Transverse colon (tissue), 4 donors: ENCODE measurements at regions not wholly inside any gene's neighbourhood (a gene's known extent, or its start where the extent isn't known, plus 50 kb on each side); places are given as distances from the start of the nearest gene placed in this dataset.
"Not testable (repeated sequence)": the region's sequence is repeated elsewhere in the genome, so short reads cannot be mapped to it uniquely, and the experiment has no call there.

ENCODE experiments used
- DNase-seq: peaks from one replicate; pipeline ENCODE4 v3.0.0-alpha.2; 2019
- H3K27ac ChIP-seq, 4 donors: fragments of 200-600 bp; sonication (generic); 2 replicates each; pipeline ENCODE4 v1.5.1; 2016 to 2018; ENCODE audit warnings: inconsistent platforms in 4 of 4
- H3K27me3 ChIP-seq: fragments of 200-600 bp; sonication (generic); 2 replicates; pipeline ENCODE4 v1.5.1; 2017; ENCODE audit warnings: inconsistent platforms
- H3K36me3 ChIP-seq, 4 donors: fragments of 200-600 bp; sonication (generic); 2 replicates each; pipeline ENCODE4 v1.5.1; 2017 to 2019; ENCODE audit warnings: inconsistent platforms in 4 of 4
- H3K4me1 ChIP-seq, 4 donors: fragments of 200-600 bp; sonication (generic); 2 replicates each; pipeline ENCODE4 v1.5.1; 2017 to 2020; ENCODE audit warnings: inconsistent platforms in 4 of 4
- H3K4me3 ChIP-seq, 4 donors: fragments of 200-600 bp; sonication (generic); 1 replicate in 1 of 4; 2 replicates in 3 of 4; pipeline versions ENCODE4 v1.5.1 to v1.6.1; 2017 to 2019; ENCODE audit warnings: inconsistent platforms in 4 of 4
- H3K9me3 ChIP-seq, 2 donors: fragments of 200-600 bp; sonication (generic); 2 replicates each; pipeline ENCODE4 v1.5.1; 2017 to 2019; ENCODE audit warnings: inconsistent platforms in 2 of 2
- CTCF ChIP-seq, 5 experiments: fragments of 200-600 bp in 3 of 5; fragments of 450-650 bp in 2 of 5; sonication (generic) in 3 of 5; IDR thresholded peaks; 1 replicate in 2 of 5; 2 replicates in 3 of 5; pipeline ENCODE4 v1.5.1; 2016 to 2017; ENCODE audit warnings: antibody characterized with exemption in 5 of 5, inconsistent platforms in 3 of 5, mild to moderate bottlenecking in 2 of 5, moderate library complexity in 1 of 5
- WGBS, 2 donors: methylation state at CpG; one replicate each; pipeline ENCODE4 v1.1.5; 2018; ENCODE audit warnings: low coverage in 1 of 2; 5-methylcytosine and 5-hydroxymethylcytosine counted together
- in situ Hi-C, 4 donors: fragments of 200-750 bp; cut with MboI; loops; one replicate each; pipeline versions ENCODE4 v1.15.0 to v1.15.1; 2017; ENCODE audit warnings: low sequenced_read_pairs in 3 of 4, low pct_ligation_motif_present in 1 of 4, low pct_unique_long_range_greater_than_20kb in 1 of 4
- intact Hi-C: fragments of 100-400 bp; cut with DNase I; formaldehyde crosslinking; loops from one replicate; pipeline ENCODE4 v1.15.1; 2023; ENCODE audit warnings: low total_unique reads
- small RNA-seq, 4 donors: library from RNA; depleted of rRNA; stranded (forward); fragments of <200 nt; gene quantifications; one replicate each; pipeline ENCODE3, GENCODE V24; 2016

GRCh38 chr2:242113492-242113891 lies 244.0 kb downstream of the RTP5 start:
- H3K4me3 ChIP-seq, intact Hi-C loops, H3K36me3 ChIP-seq, H3K27ac ChIP-seq, H3K4me1 ChIP-seq, H3K27me3 ChIP-seq, DNase-seq, H3K9me3 ChIP-seq, in situ Hi-C loops: not testable (repeated sequence)
- WGBS, 2 donors: 66 to 80% methylated on average over 1 to 3 of the region's 3 CpGs

GRCh38 chr2:242116676-242117075 lies 247.1 kb downstream of the RTP5 start:
- intact Hi-C loops, in situ Hi-C loops, H3K27me3 ChIP-seq: not testable (repeated sequence)

GRCh38 chr2:242117305-242117704 lies 247.8 kb downstream of the RTP5 start:
- intact Hi-C loops, in situ Hi-C loops, H3K27me3 ChIP-seq, H3K4me1 ChIP-seq, H3K27ac ChIP-seq, H3K36me3 ChIP-seq, H3K4me3 ChIP-seq, DNase-seq, H3K9me3 ChIP-seq: not testable (repeated sequence)
- WGBS, 2 donors: no CpG with 5 or more reads among the region's 3 CpGs

More at GRCh38 chr2:242116676-242117075, 247.1 kb downstream of the RTP5 start:
- not testable (repeated sequence) for DNase-seq, H3K27ac ChIP-seq, H3K36me3 ChIP-seq, H3K9me3 ChIP-seq, H3K4me1 ChIP-seq, H3K4me3 ChIP-seq
- WGBS, 2 donors: 11% methylated on average over 1 of the region's 2 CpGs; no CpG with 5 or more reads in 1 of the 2 donors

GRCh38 chr2:242119682-242120081 lies 250.2 kb downstream of the RTP5 start:
- in situ Hi-C loops, H3K9me3 ChIP-seq, intact Hi-C loops, H3K4me1 ChIP-seq, H3K27ac ChIP-seq, H3K36me3 ChIP-seq, DNase-seq, H3K27me3 ChIP-seq, H3K4me3 ChIP-seq: not testable (repeated sequence)
- WGBS, 2 donors: 70% methylated on average over 3 of the region's 5 CpGs; no CpG with 5 or more reads in 1 of the 2 donors

GRCh38 chr2:242130682-242131081 lies 261.2 kb downstream of the RTP5 start:
- H3K9me3 ChIP-seq, H3K4me1 ChIP-seq, H3K27ac ChIP-seq, DNase-seq, H3K4me3 ChIP-seq, H3K27me3 ChIP-seq, intact Hi-C loops, in situ Hi-C loops, H3K36me3 ChIP-seq: not testable (repeated sequence)
- WGBS, 2 donors: 77% methylated on average over 3 of the region's 3 CpGs; no CpG with 5 or more reads in 1 of the 2 donors

GRCh38 chr2:242159921-242160320 lies 290.4 kb downstream of the RTP5 start:
- 17% methylated on average over 2 of the region's 2 CpGs; no CpG with 5 or more reads in 1 of the 2 donors for WGBS, 2 donors
- in situ Hi-C loops, H3K4me1 ChIP-seq, H3K27me3 ChIP-seq, intact Hi-C loops, H3K9me3 ChIP-seq, DNase-seq, H3K4me3 ChIP-seq, H3K36me3 ChIP-seq, H3K27ac ChIP-seq: not testable (repeated sequence)
- peak in 2 of 5 experiments; percentile 37 to 49 for TF ChIP-seq CTCF (IDR thresholded peaks at IDR 0.05)

- H3K9me3 ChIP-seq, H3K4me1 ChIP-seq, H3K27me3 ChIP-seq, H3K36me3 ChIP-seq, intact Hi-C loops, H3K27ac ChIP-seq, in situ Hi-C loops, DNase-seq, H3K4me3 ChIP-seq: not testable (repeated sequence)
These were observed 295.6 kb downstream of the RTP5 start for GRCh38 chr2:242165115-242165514.

GRCh38 chr2:242171290-242171689 lies 301.8 kb downstream of the RTP5 start:
- 92 to 94% methylated on average over 4 of the region's 4 CpGs for WGBS, 2 donors
- H3K27ac ChIP-seq, intact Hi-C loops, H3K9me3 ChIP-seq, H3K4me3 ChIP-seq, DNase-seq, in situ Hi-C loops, H3K27me3 ChIP-seq, H3K36me3 ChIP-seq, H3K4me1 ChIP-seq: not testable (repeated sequence)

Small RNA genes lying in the stretch of these regions (small RNA-seq; reads per million reads assigned to genes)
- gene CICP10: 0 reads per million in 4 donors
- gene SEPT14P2: 0 reads per million in 4 donors
